H9 (cell line): ENCODE measurements at regions not wholly inside any gene's neighbourhood (a gene's known extent, or its start where the extent isn't known, plus 50 kb on each side); places are given as distances from the start of the nearest gene placed in this dataset.

Experiments
- DNase-seq: peaks from one replicate; pipeline ENCODE4 v3.0.0-alpha.2; 2017
- H2AFZ ChIP-seq: one replicate; pipeline ENCODE4 v1.6.1; 2013; ENCODE audit warnings: mild to moderate bottlenecking, low read length, control low read depth, moderate library complexity
- H2AK5ac ChIP-seq: 2 replicates; pipeline ENCODE4 v1.6.1; 2013; ENCODE audit warnings: low read length, control low read depth, mixed read lengths; ENCODE audit not compliant: insufficient read length
- H2BK120ac ChIP-seq: one replicate; pipeline ENCODE4 v1.6.1; 2013; ENCODE audit warnings: low read depth, mild to moderate bottlenecking, low read length, control low read depth, inconsistent platforms; ENCODE audit not compliant: poor library complexity, severe bottlenecking
- H2BK12ac ChIP-seq: 2 replicates; pipeline ENCODE4 v1.6.1; 2013; ENCODE audit warnings: low read length, control low read depth, mixed read lengths, low read depth; ENCODE audit not compliant: insufficient read length
- H2BK15ac ChIP-seq: 2 replicates; pipeline ENCODE4 v1.6.1; 2013; ENCODE audit warnings: low read depth, low read length, control low read depth
- H2BK20ac ChIP-seq: one replicate; pipeline ENCODE4 v1.6.1; 2013; ENCODE audit warnings: low read depth, mild to moderate bottlenecking, low read length, control low read depth, inconsistent platforms; ENCODE audit not compliant: poor library complexity, severe bottlenecking
- H2BK5ac ChIP-seq: 2 replicates; pipeline ENCODE4 v1.6.1; 2013; ENCODE audit warnings: low read length, control low read depth, mixed read lengths; ENCODE audit not compliant: insufficient read length
- H3K14ac ChIP-seq: 2 replicates; pipeline ENCODE4 v1.6.1; 2013; ENCODE audit warnings: low read length, control low read depth; ENCODE audit not compliant: insufficient read depth
- H3K18ac ChIP-seq: 2 replicates; pipeline ENCODE4 v1.6.1; 2013; ENCODE audit warnings: low read depth, mild to moderate bottlenecking, mixed read lengths, low read length, control low read depth; ENCODE audit not compliant: insufficient read length
- H3K23ac ChIP-seq: 2 replicates; pipeline ENCODE4 v1.6.1; 2013; ENCODE audit warnings: low read length, control low read depth, mixed read lengths, low read depth; ENCODE audit not compliant: insufficient read length
- H3K23me2 ChIP-seq: 2 replicates; pipeline ENCODE4 v1.6.1; 2013; ENCODE audit warnings: low read depth, mild to moderate bottlenecking, mixed read lengths, low read length, control low read depth; ENCODE audit not compliant: insufficient read length, poor library complexity, severe bottlenecking
- H3K27ac ChIP-seq: 2 replicates; pipeline ENCODE4 v1.5.1; 2013; ENCODE audit warnings: low read length, control low read depth, mixed read lengths, low read depth; ENCODE audit not compliant: insufficient read length
- H3K27me3 ChIP-seq: 2 replicates; pipeline ENCODE4 v1.6.1; 2013; ENCODE audit warnings: low read length, control low read depth, inconsistent platforms; ENCODE audit not compliant: insufficient read depth
- H3K4ac ChIP-seq: 2 replicates; pipeline ENCODE4 v1.6.1; 2013; ENCODE audit warnings: low read depth, mild to moderate bottlenecking, control low read depth, inconsistent platforms, low read length, moderate library complexity
- H3K4me1 ChIP-seq: 2 replicates; pipeline ENCODE4 v1.6.1; 2013; ENCODE audit warnings: low read length, control low read depth, inconsistent platforms; ENCODE audit not compliant: insufficient read depth
- H3K4me2 ChIP-seq: 2 replicates; pipeline ENCODE4 v1.6.1; 2013; ENCODE audit warnings: low read length, control low read depth, mixed read lengths; ENCODE audit not compliant: insufficient read length, insufficient read depth
- H3K56ac ChIP-seq: 2 replicates; pipeline ENCODE4 v1.6.1; 2013; ENCODE audit warnings: low read depth, mild to moderate bottlenecking, mixed read lengths, low read length, control low read depth; ENCODE audit not compliant: insufficient read length
- H3K79me1 ChIP-seq: 2 replicates; pipeline ENCODE4 v1.6.1; 2013; ENCODE audit warnings: low read depth, mild to moderate bottlenecking, moderate library complexity, low read length, control low read depth, inconsistent platforms; ENCODE audit not compliant: insufficient read depth, poor library complexity, severe bottlenecking
- H3K79me2 ChIP-seq: 2 replicates; pipeline ENCODE4 v1.6.1; 2013; ENCODE audit warnings: low read length, control low read depth, inconsistent platforms; ENCODE audit not compliant: insufficient read depth
- H3K9ac ChIP-seq: 2 replicates; pipeline ENCODE4 v1.6.1; 2013; ENCODE audit warnings: low read length, control low read depth, mixed read lengths; ENCODE audit not compliant: insufficient read length; ENCODE audit errors: extremely low read depth
- H3K9me3 ChIP-seq: one replicate; pipeline ENCODE4 v1.6.1; 2013; ENCODE audit warnings: low read depth, low read length, inconsistent platforms; ENCODE audit not compliant: control insufficient read depth
- H3T11ph ChIP-seq: one replicate; pipeline ENCODE4 v1.6.1; 2013; ENCODE audit warnings: mild to moderate bottlenecking, low read length, control low read depth, inconsistent platforms
- H4K20me1 ChIP-seq: one replicate; pipeline ENCODE4 v1.6.1; 2013; ENCODE audit not compliant: control insufficient read depth, insufficient read length, insufficient read depth
- H4K5ac ChIP-seq: 2 replicates; pipeline ENCODE4 v1.6.1; 2013; ENCODE audit warnings: low read depth, mild to moderate bottlenecking, mixed read lengths, low read length, control low read depth; ENCODE audit not compliant: insufficient read length
- H4K8ac ChIP-seq: replicated peaks from 2 replicates; pipeline ENCODE4 v1.6.1; 2013; ENCODE audit warnings: low read length, control low read depth, mixed read lengths, low read depth; ENCODE audit not compliant: insufficient read length
- H4K91ac ChIP-seq: 2 replicates; pipeline ENCODE4 v1.6.1; 2013; ENCODE audit warnings: low read depth, mild to moderate bottlenecking, moderate library complexity, mixed read lengths, low read length, control low read depth; ENCODE audit not compliant: insufficient read length
- H3K27ac Mint-ChIP-seq, 3 experiments: 2 replicates in 2 of 3; 3 replicates in 1 of 3; pipeline ENCODE4 v1.8.0; 2020 to 2021; ENCODE audit warnings: mixed read lengths in 3 of 3, mild to moderate bottlenecking in 1 of 3, moderate library complexity in 1 of 3
- H3K27me3 Mint-ChIP-seq: 2 replicates; pipeline ENCODE4 v1.8.0; 2021; ENCODE audit warnings: low read depth, mild to moderate bottlenecking, moderate library complexity, mixed read lengths
- H3K36me3 Mint-ChIP-seq, 3 experiments: 2 replicates in 2 of 3; 3 replicates in 1 of 3; pipeline ENCODE4 v1.8.0; 2020 to 2021; ENCODE audit warnings: low read depth in 3 of 3, mixed read lengths in 3 of 3; ENCODE audit not compliant: insufficient read depth in 1 of 3
- H3K4me1 Mint-ChIP-seq, 2 experiments: 2 replicates each; pipeline ENCODE4 v1.8.0; 2020; ENCODE audit warnings: mixed read lengths in 2 of 2
- H3K4me3 Mint-ChIP-seq, 2 experiments: 2 replicates in 1 of 2; 3 replicates in 1 of 2; pipeline ENCODE4 v1.8.0; 2020 to 2021; ENCODE audit warnings: mild to moderate bottlenecking in 2 of 2, mixed read lengths in 2 of 2, moderate library complexity in 1 of 2
- H3K9me3 Mint-ChIP-seq, 2 experiments: 2 replicates in 1 of 2; 3 replicates in 1 of 2; pipeline ENCODE4 v1.8.0; 2020; ENCODE audit warnings: mild to moderate bottlenecking in 2 of 2, mixed read lengths in 2 of 2, moderate library complexity in 1 of 2
- CTCF ChIP-seq: fragments of 200-600 bp; sonication (generic); conservative IDR thresholded peaks from 3 replicates; pipeline ENCODE4 v1.8.0; 2021; ENCODE audit warnings: antibody characterized with exemption, mild to moderate bottlenecking
- WGBS: extraction: QIAGEN DNeasy Blood & Tissue Kit; methylation state at CpG from one replicate; pipeline ENCODE4 v1.1.7; 2013; ENCODE audit warnings: missing lambda C conversion rate, low lambda C conversion rate, mixed read lengths; ENCODE audit not compliant: insufficient read length; ENCODE audit errors: extremely low coverage; 5-methylcytosine and 5-hydroxymethylcytosine counted together

- no peak for DNase-seq
- H4K20me1 ChIP-seq = no peaks in the 10 kb centered on the region
- no peak overlapping the region for H4K8ac ChIP-seq
- H3K23ac ChIP-seq = no peak overlapping the region
- TF ChIP-seq CTCF = no peak
- H2AFZ ChIP-seq = no peak overlapping the region
- H2BK12ac ChIP-seq = no peak overlapping the region
- H3K27ac Mint-ChIP-seq = no peak overlapping the region
- no peaks in the 10 kb centered on the region for H3K79me1 ChIP-seq
- no peak overlapping the region for H2BK5ac ChIP-seq
- no peak overlapping the region for H2BK20ac ChIP-seq
- H3K27ac ChIP-seq = no peak overlapping the region
- no peak overlapping the region for H3T11ph ChIP-seq
- no peaks in the 10 kb centered on the region for H3K27me3 ChIP-seq
- no peak overlapping the region for H4K91ac ChIP-seq
- no peaks in the 10 kb centered on the region; a peak in 2 of 7 replicates for H3K36me3 Mint-ChIP-seq
- no peaks in the 10 kb centered on the region for H3K4me1 ChIP-seq
- no peak overlapping the region for H2BK120ac ChIP-seq
- no peaks in the 10 kb centered on the region for H3K4me1 Mint-ChIP-seq
- peaks cover 0 to 5% of the 10 kb centered on the region in 2 experiments; a peak in 3 of 5 replicates for H3K9me3 Mint-ChIP-seq
- H3K4me3 Mint-ChIP-seq = no peak overlapping the region
- no peak overlapping the region for H2AK5ac ChIP-seq
- no CpG with 5 or more reads among the region's 7 CpGs for WGBS
- no peak overlapping the region for H3K14ac ChIP-seq
- H2BK15ac ChIP-seq = no peak overlapping the region
- no peak overlapping the region for H3K4ac ChIP-seq
- H4K5ac ChIP-seq = no peak overlapping the region
- H3K56ac ChIP-seq = no peak overlapping the region
- H3K27me3 Mint-ChIP-seq = peaks cover 37% of the 10 kb centered on the region
- H3K9ac ChIP-seq = no peak overlapping the region
- no peak overlapping the region for H3K4me2 ChIP-seq
- no peaks in the 10 kb centered on the region for H3K79me2 ChIP-seq
- no peak overlapping the region for H3K18ac ChIP-seq
- H3K9me3 ChIP-seq = no peaks in the 10 kb centered on the region
- H3K23me2 ChIP-seq = no peaks in the 10 kb centered on the region
These were observed 243.8 kb downstream of the ADGRD1 start for GRCh38 chr12:131197490-131197889.
